Activated T-cell treated with anti-CD3 and anti-CD28 coated beads for 4 hours (primary cell): ENCODE measurements at regions not wholly inside any gene's neighbourhood (a gene's known extent, or its start where the extent isn't known, plus 50 kb on each side); places are given as distances from the start of the nearest gene placed in this dataset.

Experiments used
- DNase-seq: peaks from one replicate; pipeline ENCODE4 v3.0.0-alpha.2; 2020

- DNase-seq: no peak
Measured at GRCh38 chr1:98055457-98055856, 134.6 kb upstream of the DPYD start.

DNA sequence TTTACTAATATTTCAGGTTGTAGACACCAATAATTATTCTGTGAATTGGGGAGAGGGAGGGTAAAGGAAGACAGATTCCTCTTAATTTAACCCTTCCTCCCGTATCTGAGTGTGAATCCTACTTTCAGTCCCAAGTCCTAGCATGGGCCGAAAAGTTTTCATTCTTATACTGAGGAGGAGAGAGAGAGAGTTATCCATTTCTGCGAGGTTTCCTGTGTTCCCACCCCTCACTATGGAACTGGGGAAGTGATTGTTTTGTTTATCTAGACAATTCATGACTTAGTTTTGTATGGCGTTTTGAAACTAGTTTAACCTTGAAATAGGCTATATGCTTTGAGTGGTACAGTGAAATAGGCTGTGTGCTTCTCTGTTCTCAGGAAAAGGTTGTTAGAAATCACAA, 134.0 kb upstream of the DPYD start:
- DNase-seq: no peak

DNA sequence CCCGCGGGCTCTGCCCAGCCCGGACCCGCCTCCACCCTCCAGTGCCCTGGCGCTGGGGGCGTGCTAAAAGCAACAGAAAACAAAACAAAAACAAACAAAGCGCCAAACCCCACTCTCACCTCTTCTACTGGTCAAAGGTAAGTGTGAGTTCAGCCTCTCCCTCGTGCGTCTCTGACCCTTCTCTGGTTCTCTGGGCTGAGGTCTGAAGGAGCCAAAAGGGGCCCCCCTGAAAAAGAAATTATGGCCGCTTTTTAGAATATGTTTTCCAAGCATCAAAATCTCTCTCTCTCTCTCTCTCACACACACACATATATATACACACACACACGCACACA, 133.5 kb upstream of the DPYD start:
- no peak for DNase-seq

DNA sequence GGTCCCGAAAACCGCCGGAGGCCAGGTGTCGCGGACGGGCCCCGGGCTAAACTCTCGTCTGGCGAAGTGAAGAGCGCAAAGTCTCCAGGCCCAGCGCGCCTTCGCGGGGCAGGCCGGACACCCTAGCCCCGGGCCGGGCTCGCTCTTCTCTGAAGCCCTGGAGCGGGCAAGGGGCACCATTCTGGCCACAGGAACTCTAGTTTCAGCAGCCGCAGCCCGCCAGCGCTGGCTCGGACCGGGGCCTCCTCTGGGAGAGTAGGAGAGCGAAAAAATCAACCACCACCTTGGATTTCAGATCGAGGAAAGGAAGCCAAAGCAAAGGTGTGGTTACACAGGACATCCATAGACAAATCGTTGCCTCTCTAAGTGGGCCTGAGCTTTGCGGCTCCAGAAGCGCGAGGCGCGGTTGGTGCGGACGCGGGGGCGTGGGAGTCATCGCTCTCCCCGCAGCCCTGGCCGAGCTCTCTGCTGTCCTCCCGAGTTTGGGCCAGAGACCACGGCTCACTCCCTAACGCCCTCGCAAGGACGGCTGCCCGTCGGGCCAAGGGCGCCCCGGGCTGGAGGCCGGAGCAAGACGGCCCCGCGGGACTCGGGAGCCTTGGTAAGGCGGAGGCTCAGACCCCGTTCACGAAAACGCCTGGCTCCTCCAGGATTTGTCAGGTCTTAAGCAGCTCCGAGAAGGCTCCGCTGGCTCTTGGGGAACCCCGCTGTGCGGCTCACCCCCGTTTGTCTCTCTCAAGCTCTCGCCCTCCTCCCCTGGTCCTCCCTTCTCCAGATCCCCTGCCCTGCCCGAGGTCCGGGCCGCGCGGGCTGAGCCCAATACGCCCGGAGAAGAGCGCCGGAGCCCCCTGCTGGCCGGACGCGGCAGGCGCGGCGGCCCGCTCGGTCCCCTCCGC, 132.9 kb upstream of the DPYD start:
- peak; percentile 34 for DNase-seq

- DNase-seq: peak; percentile 71
Measured at GRCh38 chr1:98051065-98051675, 130.3 kb upstream of the DPYD start.

DNA sequence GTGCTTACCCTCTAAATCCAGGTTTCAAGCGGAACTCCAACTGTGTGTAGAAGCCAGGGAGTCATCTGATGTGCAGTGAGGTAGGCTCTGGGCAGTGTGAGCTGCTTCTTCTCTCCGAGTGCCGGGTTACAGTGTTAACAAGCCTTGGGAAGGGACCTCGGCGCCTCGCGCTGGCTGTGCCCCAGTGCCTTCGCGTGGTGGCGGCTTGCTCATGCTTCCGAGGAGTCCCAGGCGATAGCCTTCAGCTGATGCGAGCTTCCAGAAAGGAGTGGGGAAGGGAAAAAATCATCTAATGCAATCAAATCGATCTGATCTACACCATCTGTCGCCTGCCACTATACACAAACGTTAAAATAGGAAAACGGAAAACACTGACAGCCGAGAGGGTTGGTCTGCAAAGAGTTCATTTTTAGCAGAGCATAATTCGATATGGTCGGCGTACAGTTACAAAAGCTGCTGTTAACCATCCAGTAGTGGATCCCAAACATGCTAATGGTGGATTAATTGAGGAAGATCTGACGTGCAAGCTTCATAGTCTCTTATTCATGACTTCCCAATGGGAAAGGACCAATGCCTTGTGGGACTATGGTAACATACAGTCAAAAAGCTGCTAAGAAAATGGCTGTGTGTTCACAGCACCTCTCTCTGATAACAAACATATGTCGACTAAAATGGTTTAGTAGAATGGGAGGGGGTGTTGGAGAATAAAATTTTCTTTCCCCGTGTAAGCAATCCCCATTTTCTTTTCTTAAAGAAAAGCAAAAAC, 128.7 kb upstream of the DPYD start:
- DNase-seq: no peak

DNA sequence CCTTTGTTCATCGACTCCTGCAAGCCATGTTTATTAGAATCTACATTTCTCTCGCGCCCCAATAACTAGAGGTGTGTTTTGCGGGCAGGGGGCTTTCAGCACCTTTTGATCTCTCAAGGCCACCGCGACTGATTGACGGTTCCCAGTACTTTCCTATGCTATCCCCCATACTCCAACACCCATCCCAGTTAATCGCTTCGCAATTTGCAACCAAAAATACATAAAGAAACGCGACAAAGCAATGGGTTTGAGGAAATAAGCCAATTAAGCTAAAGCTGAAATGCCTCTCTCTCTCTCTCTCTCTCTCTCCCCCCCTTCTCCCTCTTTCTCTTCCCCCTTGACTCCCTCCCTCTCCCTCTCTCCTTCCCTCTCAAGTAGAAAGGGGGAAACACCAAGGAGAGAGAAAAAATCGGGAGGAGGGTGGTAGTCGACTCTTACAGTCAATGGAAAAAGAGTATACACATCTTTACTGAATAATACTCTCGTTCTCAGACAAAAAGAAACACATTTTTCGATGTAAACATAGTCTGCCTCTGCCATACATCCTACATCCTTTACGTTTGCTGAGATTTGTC, 128.0 kb upstream of the DPYD start:
- no peak for DNase-seq

DNA sequence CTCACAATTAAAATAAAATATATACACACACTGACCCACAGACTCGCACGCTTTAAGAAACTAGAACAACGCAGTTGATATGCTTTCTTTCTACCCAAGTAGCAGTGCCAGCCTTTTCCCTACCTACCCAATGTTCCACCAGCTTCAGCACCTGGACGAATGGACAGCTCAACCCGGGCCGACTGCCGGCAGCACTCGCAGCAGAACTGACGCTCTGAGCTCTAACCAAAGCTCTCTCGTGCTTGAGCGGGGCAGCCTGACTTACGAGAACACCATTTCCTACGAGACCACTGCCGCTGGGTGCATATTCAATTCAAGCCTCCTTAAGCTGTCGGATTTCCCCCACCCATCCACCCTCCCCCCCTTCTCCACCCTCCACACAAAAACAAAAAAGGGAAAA, 127.4 kb upstream of the DPYD start:
- DNase-seq: peak; percentile 29

GRCh38 chr1:98047171-98047570, 126.3 kb upstream of the DPYD start:
- DNase-seq: no peak

DNA sequence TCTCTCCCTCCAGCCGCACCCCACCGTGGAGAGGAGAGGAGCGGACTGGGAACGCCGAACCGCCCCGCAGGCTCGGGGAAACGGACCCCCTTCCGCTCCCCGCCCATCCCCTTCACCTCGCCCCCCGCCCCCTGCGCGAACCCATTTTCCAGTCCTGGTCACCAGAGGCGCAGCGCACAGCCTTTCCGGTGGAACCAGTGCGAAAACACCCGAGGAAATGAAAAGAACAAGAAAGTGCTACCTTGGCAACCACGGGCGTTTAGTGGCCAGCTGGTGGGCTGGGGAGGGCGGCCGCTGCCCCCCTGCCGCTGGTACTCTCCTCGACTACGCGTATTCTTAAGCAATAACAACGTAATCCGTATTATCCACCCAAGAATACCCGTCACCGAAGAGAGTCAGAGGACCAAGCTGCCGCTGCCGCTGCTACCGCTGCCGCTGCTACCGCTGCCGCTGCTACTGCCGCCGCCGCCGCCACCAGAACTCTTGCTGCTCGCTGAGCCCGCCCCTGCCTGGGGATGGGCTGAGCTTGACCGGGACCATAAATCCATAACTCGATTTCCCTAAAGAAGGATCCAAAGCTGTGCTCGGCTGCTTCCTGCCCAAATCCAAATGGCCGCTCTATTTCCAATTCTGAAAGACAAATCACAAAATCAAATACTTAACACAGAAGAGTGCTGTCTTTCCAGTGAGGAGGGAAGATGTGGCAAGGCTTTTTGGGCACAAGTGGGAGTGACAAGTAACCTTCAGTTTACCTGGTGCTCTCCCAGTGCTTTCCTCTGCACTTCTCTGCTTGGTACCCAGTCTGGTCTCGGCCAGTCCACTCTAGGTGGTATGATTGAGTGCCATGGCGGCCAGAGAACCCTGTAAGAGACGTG, 125.2 kb upstream of the DPYD start:
- DNase-seq: no peak

GRCh38 chr1:98045211-98045766, 124.5 kb upstream of the DPYD start:
- DNase-seq: no peak

- DNase-seq: no peak
Measured at GRCh38 chr1:98044766-98045165, 123.9 kb upstream of the DPYD start.

DNA sequence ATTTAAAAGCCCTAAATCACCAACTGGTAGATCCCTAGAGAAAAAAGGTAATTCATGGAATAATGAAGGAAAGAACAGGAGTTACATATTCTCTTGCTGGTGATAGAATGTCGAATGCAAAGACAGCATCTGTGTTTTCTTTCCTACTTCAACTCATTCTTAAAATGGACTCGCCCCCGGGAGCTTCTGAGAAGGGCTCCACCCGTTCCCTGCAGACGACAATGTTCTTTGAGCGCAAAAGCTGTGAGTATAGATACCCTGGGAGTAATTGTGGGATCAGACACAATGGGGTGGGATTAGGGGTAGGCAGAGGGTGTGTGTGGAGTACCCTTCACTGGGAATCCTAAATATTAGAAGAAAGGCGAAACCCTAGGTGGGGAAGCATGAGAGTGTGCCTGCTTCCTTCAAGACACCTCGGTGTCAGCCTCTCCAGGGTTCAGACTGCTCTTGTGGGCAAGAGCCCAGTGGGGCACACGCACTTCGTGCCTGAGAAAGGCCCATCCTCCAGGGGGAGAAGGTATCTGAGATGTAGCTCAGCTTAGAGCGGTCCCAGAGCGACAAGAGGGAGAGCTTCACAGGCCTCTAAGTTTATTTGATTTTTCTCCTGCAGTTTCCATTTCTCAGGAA, 123.3 kb upstream of the DPYD start:
- no peak for DNase-seq

DNA sequence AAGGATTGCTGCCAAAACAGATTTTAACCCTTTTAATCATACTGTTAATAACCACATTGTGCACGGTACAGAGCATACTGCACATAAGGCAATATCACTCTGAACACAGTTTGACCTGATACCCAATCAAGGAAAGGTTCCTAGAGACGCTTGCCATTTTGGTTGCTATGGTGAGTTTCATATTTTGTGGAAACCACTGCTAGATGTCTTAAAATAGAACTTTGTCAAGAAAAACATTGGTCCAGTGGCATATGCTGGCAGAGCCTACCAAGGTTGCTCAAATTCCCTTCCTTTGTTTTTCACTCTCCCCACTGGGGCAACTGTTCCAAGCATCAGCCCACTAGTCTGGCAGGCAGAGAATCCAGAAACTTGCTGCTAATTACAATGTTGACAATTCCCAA, 114.8 kb upstream of the DPYD start:
- no peak for DNase-seq

GRCh38 chr1:98034505-98034904, 113.7 kb upstream of the DPYD start:
- no peak for DNase-seq

DNA sequence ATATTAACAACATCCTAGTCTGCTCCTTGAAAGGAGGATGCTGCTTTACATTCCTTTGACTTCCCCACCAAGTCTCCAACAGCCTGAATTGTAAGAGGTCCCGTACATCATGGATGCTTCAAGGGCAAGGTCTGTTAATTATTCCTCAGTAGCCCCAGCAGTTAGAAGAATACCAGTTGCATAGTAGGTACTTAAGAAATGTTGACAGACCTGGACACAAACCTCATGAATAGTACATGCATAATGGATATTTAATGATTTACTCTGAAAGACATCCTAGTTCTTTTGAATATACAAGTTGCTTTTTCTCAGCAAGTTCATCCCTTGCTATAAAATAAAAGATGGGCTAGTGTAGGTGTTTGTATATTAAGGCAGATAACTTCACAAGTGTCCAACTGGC, 112.1 kb upstream of the DPYD start:
- no peak for DNase-seq

- no peak for DNase-seq
Measured at GRCh38 chr1:98030976-98031375, 110.1 kb upstream of the DPYD start.

DNA sequence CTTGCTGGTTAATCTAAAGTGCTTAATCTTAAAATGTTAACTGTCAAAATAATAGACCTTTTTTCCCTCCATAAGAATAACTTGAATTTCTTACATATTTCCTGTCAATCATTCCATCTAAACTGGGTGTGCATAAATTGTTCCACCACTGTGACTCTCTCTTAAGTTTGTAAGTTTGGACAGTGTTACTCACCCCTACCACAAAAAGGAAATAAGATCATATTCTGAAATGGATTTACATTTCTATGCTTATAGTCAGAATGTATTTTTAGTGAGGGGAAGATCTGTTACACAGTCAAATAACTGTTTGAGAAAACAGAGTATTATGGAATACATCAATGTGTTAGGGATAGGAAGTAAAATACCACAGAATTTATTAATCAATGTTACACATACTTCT, 109.6 kb upstream of the DPYD start:
- DNase-seq: no peak

DNA sequence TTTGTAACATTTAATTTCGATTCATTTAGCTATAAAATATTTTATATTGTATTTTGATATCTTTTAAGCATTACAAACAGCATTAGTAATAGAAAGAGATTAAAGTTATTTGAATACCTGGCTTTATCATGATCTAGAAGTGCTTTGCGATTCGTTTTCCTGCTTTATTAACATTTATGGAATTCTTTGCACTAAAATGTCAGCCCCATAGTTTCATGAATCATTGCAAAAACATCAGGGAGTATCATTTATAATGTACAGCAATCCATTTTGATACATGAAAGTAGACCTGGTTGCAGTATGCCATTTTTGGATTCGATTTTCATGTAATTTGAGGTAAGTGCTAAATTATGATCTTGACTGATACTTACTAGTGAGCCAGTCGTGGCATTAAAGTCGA, 108.0 kb upstream of the DPYD start:
- DNase-seq: no peak

- DNase-seq: no peak
Measured at GRCh38 chr1:98027103-98027705, 106.4 kb upstream of the DPYD start.

GRCh38 chr1:98025858-98026257, 105.0 kb upstream of the DPYD start:
- DNase-seq: no peak
